ENCODE measurements at regions not wholly inside any gene's neighbourhood (a gene's known extent, or its start where the extent isn't known, plus 50 kb on each side); places are given as distances from the start of the nearest gene placed in this dataset.

- no peak overlapping the region for H3K27ac ChIP-seq (ENCODE audit: insufficient read depth, low read length, poor library complexity, severe bottlenecking)
- H3K4me3 ChIP-seq (ENCODE audit: low read depth, low read length), result no peak overlapping the region
- no peak overlapping the region for H3K27ac Mint-ChIP-seq
- no peaks in the 10 kb centered on the region for H3K36me3 ChIP-seq (ENCODE audit: control insufficient read depth, insufficient read depth, low read length)
- H3K27me3 Mint-ChIP-seq, result no peaks in the 10 kb centered on the region
- no peaks in the 10 kb centered on the region for H3K36me3 Mint-ChIP-seq
- no peaks in the 10 kb centered on the region for H3K9me3 ChIP-seq (ENCODE audit: control insufficient read depth in 2 of 2, low read length in 2 of 2)
- ATAC-seq (ENCODE audit: low read depth in 2 of 2), result no peak
- no peak for DNase-seq
- H3K4me3 Mint-ChIP-seq, result no peak overlapping the region
- H3K9me3 Mint-ChIP-seq, result peaks cover 1 to 8% (median 5%) of the 10 kb centered on the region in 7 donors
- no peaks in the 10 kb centered on the region for H3K27me3 ChIP-seq (ENCODE audit: control insufficient read depth, insufficient read depth, low read length)
- no peaks in the 10 kb centered on the region for H3K4me1 Mint-ChIP-seq
- H3K4me1 ChIP-seq (ENCODE audit: control insufficient read depth, insufficient read depth, low read length, poor library complexity, severe bottlenecking), result no peaks in the 10 kb centered on the region
Observed at GRCh38 chr1:81470275-81470674, 330.5 kb upstream of the ADGRL2 start.

GRCh38 chr1:81467383-81467782, 333.4 kb upstream of the ADGRL2 start:
- ATAC-seq (ENCODE audit: low read depth in 2 of 2) (no peak), DNase-seq (no peak)
- H3K9me3 Mint-ChIP-seq, result peaks cover 0 to 5% (median 0%) of the 10 kb centered on the region in 7 donors
- H3K27me3 ChIP-seq (ENCODE audit: control insufficient read depth, insufficient read depth, low read length), result no peaks in the 10 kb centered on the region
- no peaks in the 10 kb centered on the region for H3K4me1 ChIP-seq (ENCODE audit: control insufficient read depth, insufficient read depth, low read length, poor library complexity, severe bottlenecking)
- no peaks in the 10 kb centered on the region for H3K36me3 Mint-ChIP-seq
- H3K9me3 ChIP-seq (ENCODE audit: control insufficient read depth in 2 of 2, low read length in 2 of 2), result no peaks in the 10 kb centered on the region
- H3K4me3 ChIP-seq (ENCODE audit: low read depth, low read length), result no peak overlapping the region
- no peaks in the 10 kb centered on the region for H3K36me3 ChIP-seq (ENCODE audit: control insufficient read depth, insufficient read depth, low read length)
- H3K27me3 Mint-ChIP-seq, result no peaks in the 10 kb centered on the region
- H3K27ac ChIP-seq (ENCODE audit: insufficient read depth, low read length, poor library complexity, severe bottlenecking), result no peak overlapping the region
- H3K27ac Mint-ChIP-seq, result no peak overlapping the region
- H3K4me1 Mint-ChIP-seq, result no peaks in the 10 kb centered on the region
- H3K4me3 Mint-ChIP-seq, result no peak overlapping the region

GRCh38 chr1:81466961-81467360, 333.8 kb upstream of the ADGRL2 start:
- no peaks in the 10 kb centered on the region for H3K36me3 ChIP-seq (ENCODE audit: control insufficient read depth, insufficient read depth, low read length)
- ATAC-seq (ENCODE audit: low read depth in 2 of 2), result no peak
- DNase-seq, result no peak
- H3K27ac Mint-ChIP-seq, result no peak overlapping the region
- H3K36me3 Mint-ChIP-seq, result no peaks in the 10 kb centered on the region
- no peaks in the 10 kb centered on the region for H3K4me1 ChIP-seq (ENCODE audit: control insufficient read depth, insufficient read depth, low read length, poor library complexity, severe bottlenecking)
- H3K27ac ChIP-seq (ENCODE audit: insufficient read depth, low read length, poor library complexity, severe bottlenecking), result no peak overlapping the region
- no peaks in the 10 kb centered on the region for H3K4me1 Mint-ChIP-seq
- no peaks in the 10 kb centered on the region for H3K27me3 Mint-ChIP-seq
- H3K27me3 ChIP-seq (ENCODE audit: control insufficient read depth, insufficient read depth, low read length), result no peaks in the 10 kb centered on the region
- H3K9me3 ChIP-seq (ENCODE audit: control insufficient read depth in 2 of 2, low read length in 2 of 2), result no peaks in the 10 kb centered on the region
- H3K4me3 Mint-ChIP-seq, result no peak overlapping the region
- H3K4me3 ChIP-seq (ENCODE audit: low read depth, low read length), result no peak overlapping the region
- H3K9me3 Mint-ChIP-seq, result peaks cover 0 to 5% (median 0%) of the 10 kb centered on the region in 7 donors

- H3K4me1 Mint-ChIP-seq, result no peaks in the 10 kb centered on the region
- H3K27me3 Mint-ChIP-seq, result no peaks in the 10 kb centered on the region
- peaks cover 0 to 8% (median 0%) of the 10 kb centered on the region in 7 donors for H3K9me3 Mint-ChIP-seq
- H3K36me3 Mint-ChIP-seq, result no peaks in the 10 kb centered on the region
- no peaks in the 10 kb centered on the region for H3K4me1 ChIP-seq (ENCODE audit: control insufficient read depth, insufficient read depth, low read length, poor library complexity, severe bottlenecking)
- no peak overlapping the region for H3K27ac Mint-ChIP-seq
- H3K36me3 ChIP-seq (ENCODE audit: control insufficient read depth, insufficient read depth, low read length), result no peaks in the 10 kb centered on the region
- no peak overlapping the region for H3K4me3 Mint-ChIP-seq
- H3K27me3 ChIP-seq (ENCODE audit: control insufficient read depth, insufficient read depth, low read length), result no peaks in the 10 kb centered on the region
- H3K27ac ChIP-seq (ENCODE audit: insufficient read depth, low read length, poor library complexity, severe bottlenecking), result no peak overlapping the region
- H3K4me3 ChIP-seq (ENCODE audit: low read depth, low read length), result no peak overlapping the region
- H3K9me3 ChIP-seq (ENCODE audit: control insufficient read depth in 2 of 2, low read length in 2 of 2), result no peaks in the 10 kb centered on the region
- ATAC-seq (ENCODE audit: low read depth in 2 of 2) (no peak), DNase-seq (no peak)
Observed at GRCh38 chr1:81463936-81464837, 336.5 kb upstream of the ADGRL2 start.

- no peak overlapping the region for H3K27ac ChIP-seq (ENCODE audit: insufficient read depth, low read length, poor library complexity, severe bottlenecking)
- no peaks in the 10 kb centered on the region for H3K36me3 ChIP-seq (ENCODE audit: control insufficient read depth, insufficient read depth, low read length)
- ATAC-seq (ENCODE audit: low read depth in 2 of 2), result no peak
- Mint-ChIP-seq H3K4me1 (no peaks in the 10 kb centered on the region), H3K9me3 (peaks cover 0 to 6% (median 2%) of the 10 kb centered on the region in 7 donors), H3K4me3 (no peak overlapping the region), H3K27me3 (no peaks in the 10 kb centered on the region), H3K36me3 (no peaks in the 10 kb centered on the region), H3K27ac (no peak overlapping the region)
- H3K4me1 ChIP-seq (ENCODE audit: control insufficient read depth, insufficient read depth, low read length, poor library complexity, severe bottlenecking), result no peaks in the 10 kb centered on the region
- no peak for DNase-seq
- H3K27me3 ChIP-seq (ENCODE audit: control insufficient read depth, insufficient read depth, low read length), result no peaks in the 10 kb centered on the region
- no peak overlapping the region for H3K4me3 ChIP-seq (ENCODE audit: low read depth, low read length)
- peaks cover 0 to 8% of the 10 kb centered on the region in 2 experiments for H3K9me3 ChIP-seq (ENCODE audit: control insufficient read depth in 2 of 2, low read length in 2 of 2)
Observed at GRCh38 chr1:81459043-81459442, 341.7 kb upstream of the ADGRL2 start.

- H3K27ac ChIP-seq (ENCODE audit: insufficient read depth, low read length, poor library complexity, severe bottlenecking), result no peak overlapping the region
- no peaks in the 10 kb centered on the region for H3K36me3 Mint-ChIP-seq
- peaks cover 0 to 8% of the 10 kb centered on the region in 2 experiments for H3K9me3 ChIP-seq (ENCODE audit: control insufficient read depth in 2 of 2, low read length in 2 of 2)
- H3K9me3 Mint-ChIP-seq, result peaks cover 0 to 5% (median 2%) of the 10 kb centered on the region in 7 donors
- H3K27me3 ChIP-seq (ENCODE audit: control insufficient read depth, insufficient read depth, low read length), result no peaks in the 10 kb centered on the region
- DNase-seq (no peak), ATAC-seq (ENCODE audit: low read depth in 2 of 2) (no peak)
- no peaks in the 10 kb centered on the region for H3K27me3 Mint-ChIP-seq
- no peaks in the 10 kb centered on the region for H3K36me3 ChIP-seq (ENCODE audit: control insufficient read depth, insufficient read depth, low read length)
- no peaks in the 10 kb centered on the region for H3K4me1 Mint-ChIP-seq
- H3K4me1 ChIP-seq (ENCODE audit: control insufficient read depth, insufficient read depth, low read length, poor library complexity, severe bottlenecking), result no peaks in the 10 kb centered on the region
- no peak overlapping the region for H3K4me3 ChIP-seq (ENCODE audit: low read depth, low read length)
- no peak overlapping the region for H3K27ac Mint-ChIP-seq
- H3K4me3 Mint-ChIP-seq, result no peak overlapping the region
Observed at GRCh38 chr1:81458186-81458585, 342.5 kb upstream of the ADGRL2 start.

- Histone ChIP-seq H3K4me1 (ENCODE audit: control insufficient read depth, insufficient read depth, low read length, poor library complexity, severe bottlenecking) (no peaks in the 10 kb centered on the region), H3K36me3 (ENCODE audit: control insufficient read depth, insufficient read depth, low read length) (no peaks in the 10 kb centered on the region), H3K9me3 (ENCODE audit: control insufficient read depth in 2 of 2, low read length in 2 of 2) (peaks cover 0 to 8% of the 10 kb centered on the region in 2 experiments), H3K27ac (ENCODE audit: insufficient read depth, low read length, poor library complexity, severe bottlenecking) (no peak overlapping the region), H3K4me3 (ENCODE audit: low read depth, low read length) (no peak overlapping the region), H3K27me3 (ENCODE audit: control insufficient read depth, insufficient read depth, low read length) (no peaks in the 10 kb centered on the region)
- Mint-ChIP-seq H3K27ac (no peak overlapping the region), H3K36me3 (no peaks in the 10 kb centered on the region), H3K4me1 (no peaks in the 10 kb centered on the region), H3K9me3 (peaks cover 2 to 9% (median 5%) of the 10 kb centered on the region in 7 donors), H3K27me3 (no peaks in the 10 kb centered on the region), H3K4me3 (no peak overlapping the region)
- DNase-seq, result no peak
- ATAC-seq (ENCODE audit: low read depth in 2 of 2), result no peak
Observed at GRCh38 chr1:81455481-81455880, 345.3 kb upstream of the ADGRL2 start.

GRCh38 chr1:81453971-81454370, 346.8 kb upstream of the ADGRL2 start:
- peaks cover 2 to 9% (median 5%) of the 10 kb centered on the region in 7 donors for H3K9me3 Mint-ChIP-seq
- H3K27ac Mint-ChIP-seq, result no peak overlapping the region
- no peaks in the 10 kb centered on the region for H3K4me1 ChIP-seq (ENCODE audit: control insufficient read depth, insufficient read depth, low read length, poor library complexity, severe bottlenecking)
- H3K9me3 ChIP-seq (ENCODE audit: control insufficient read depth in 2 of 2, low read length in 2 of 2), result peaks cover 0 to 7% of the 10 kb centered on the region in 2 experiments
- H3K36me3 ChIP-seq (ENCODE audit: control insufficient read depth, insufficient read depth, low read length), result no peaks in the 10 kb centered on the region
- H3K27me3 Mint-ChIP-seq, result no peaks in the 10 kb centered on the region
- H3K4me1 Mint-ChIP-seq, result no peaks in the 10 kb centered on the region
- no peak overlapping the region for H3K27ac ChIP-seq (ENCODE audit: insufficient read depth, low read length, poor library complexity, severe bottlenecking)
- H3K4me3 Mint-ChIP-seq, result no peak overlapping the region
- H3K27me3 ChIP-seq (ENCODE audit: control insufficient read depth, insufficient read depth, low read length), result no peaks in the 10 kb centered on the region
- no peak overlapping the region for H3K4me3 ChIP-seq (ENCODE audit: low read depth, low read length)
- DNase-seq (no peak), ATAC-seq (ENCODE audit: low read depth in 2 of 2) (no peak)
- no peaks in the 10 kb centered on the region for H3K36me3 Mint-ChIP-seq
